CD14-positive monocyte (primary cell): ENCODE measurements at regions not wholly inside any gene's neighbourhood (a gene's known extent, or its start where the extent isn't known, plus 50 kb on each side); places are given as distances from the start of the nearest gene placed in this dataset.

Experiments
- DNase-seq, 3 donors: peaks; one replicate each; pipeline ENCODE4 v3.0.0-alpha.2; 2011 to 2022
- H2AFZ ChIP-seq: 2 replicates; pipeline ENCODE4 v1.6.0; 2012; ENCODE audit warnings: mild to moderate bottlenecking, low read depth, low read length, inconsistent platforms; ENCODE audit not compliant: insufficient read depth, poor library complexity, severe bottlenecking
- H3K27ac ChIP-seq, 2 donors: 1 replicate in 1 of 2; 2 replicates in 1 of 2; pipeline ENCODE4 v1.5.1; 2012 to 2013; ENCODE audit warnings: low read length in 2 of 2, control low read depth in 1 of 2, inconsistent platforms in 1 of 2, low read depth in 1 of 2, mild to moderate bottlenecking in 1 of 2
- H3K27me3 ChIP-seq, 2 donors: one replicate each; pipeline versions ENCODE4 v1.6.0 to v1.6.1; 2011 to 2013; ENCODE audit warnings: low read length in 2 of 2; ENCODE audit not compliant: control insufficient read depth in 2 of 2, insufficient read depth in 2 of 2
- H3K36me3 ChIP-seq, 2 donors: replicated peaks in 1 of 2; 1 replicate in 1 of 2; 2 replicates in 1 of 2; pipeline versions ENCODE4 v1.5.1 to v1.6.1; 2012 to 2013; ENCODE audit warnings: low read length in 2 of 2, control low read depth in 1 of 2, inconsistent platforms in 1 of 2, mild to moderate bottlenecking in 1 of 2; ENCODE audit not compliant: insufficient read depth in 2 of 2, control insufficient read depth in 1 of 2
- H3K4me1 ChIP-seq, 2 donors: 1 replicate in 1 of 2; 2 replicates in 1 of 2; pipeline versions ENCODE4 v1.5.1 to v1.6.1; 2012 to 2013; ENCODE audit warnings: low read length in 2 of 2, control low read depth in 1 of 2, inconsistent platforms in 1 of 2, mild to moderate bottlenecking in 1 of 2, moderate library complexity in 1 of 2; ENCODE audit not compliant: insufficient read depth in 2 of 2, control insufficient read depth in 1 of 2
- H3K4me2 ChIP-seq: replicated peaks from 2 replicates; pipeline ENCODE3; 2012; ENCODE audit warnings: low read length, moderate library complexity, mild to moderate bottlenecking; ENCODE audit not compliant: poor library complexity, severe bottlenecking; ENCODE audit errors: extremely low read depth
- H3K4me3 ChIP-seq, 3 experiments: fragments of 200-600 bp in 1 of 3; sonication (generic) in 1 of 3; replicated peaks in 1 of 3; 1 replicate in 2 of 3; 2 replicates in 1 of 3; pipeline ENCODE4 v1.5.1; 2011 to 2013; ENCODE audit warnings: low read length in 3 of 3, mild to moderate bottlenecking in 3 of 3, control low read depth in 2 of 3, low read depth in 2 of 3, inconsistent platforms in 1 of 3, moderate library complexity in 1 of 3
- H3K79me2 ChIP-seq: 2 replicates; pipeline ENCODE4 v1.6.0; 2012; ENCODE audit warnings: mild to moderate bottlenecking, control low read depth, inconsistent platforms, low read length, moderate library complexity; ENCODE audit not compliant: insufficient read depth
- H3K9ac ChIP-seq: 2 replicates; pipeline ENCODE4 v1.6.0; 2017; ENCODE audit warnings: low read length, mild to moderate bottlenecking; ENCODE audit not compliant: insufficient read depth, poor library complexity, severe bottlenecking
- H3K9me3 ChIP-seq, 2 donors: replicated peaks in 1 of 2; 1 replicate in 1 of 2; 2 replicates in 1 of 2; pipeline versions ENCODE4 v1.5.1 to v1.6.1; 2012 to 2013; ENCODE audit warnings: low read length in 2 of 2, control low read depth in 1 of 2; ENCODE audit not compliant: control insufficient read depth in 1 of 2, insufficient read depth in 1 of 2
- H4K20me1 ChIP-seq: 2 replicates; pipeline ENCODE4 v1.6.0; 2012; ENCODE audit warnings: mild to moderate bottlenecking, low read length, control low read depth, moderate library complexity; ENCODE audit not compliant: insufficient read depth
- H3K27ac Mint-ChIP-seq, 7 donors: one replicate each; pipeline ENCODE4 v1.8.0; 2020; ENCODE audit warnings: mild to moderate bottlenecking in 7 of 7, mixed read lengths in 7 of 7, moderate library complexity in 6 of 7, inconsistent platforms in 2 of 7
- H3K27me3 Mint-ChIP-seq, 3 donors: one replicate each; pipeline ENCODE4 v1.8.0; 2021 to 2022; ENCODE audit warnings: low read depth in 3 of 3, mild to moderate bottlenecking in 3 of 3, mixed read lengths in 3 of 3, moderate library complexity in 3 of 3, inconsistent platforms in 1 of 3
- H3K36me3 Mint-ChIP-seq, 2 donors: one replicate each; pipeline ENCODE4 v1.8.0; 2020; ENCODE audit warnings: mixed read lengths in 2 of 2, inconsistent platforms in 1 of 2, mild to moderate bottlenecking in 1 of 2
- H3K4me1 Mint-ChIP-seq: one replicate; pipeline ENCODE4 v1.8.0; 2020; ENCODE audit warnings: mild to moderate bottlenecking, mixed read lengths
- H3K4me3 Mint-ChIP-seq, 2 donors: one replicate each; pipeline ENCODE4 v1.8.0; 2020; ENCODE audit warnings: mild to moderate bottlenecking in 2 of 2, mixed read lengths in 2 of 2, moderate library complexity in 1 of 2
- H3K9me3 Mint-ChIP-seq, 7 donors: one replicate each; pipeline ENCODE4 v1.8.0; 2020 to 2022; ENCODE audit warnings: mixed read lengths in 7 of 7, mild to moderate bottlenecking in 6 of 7, moderate library complexity in 6 of 7, inconsistent platforms in 2 of 7
- CTCF ChIP-seq: fragments of 200-600 bp; IDR thresholded peaks from one replicate; pipeline ENCODE4 v1.8.0; 2022; ENCODE audit warnings: antibody characterized with exemption, mild to moderate bottlenecking
- WGBS: methylation state at CpG from one replicate; pipeline ENCODE4 v1.1.5; 2013; ENCODE audit warnings: missing lambda C conversion rate; ENCODE audit not compliant: insufficient coverage; 5-methylcytosine and 5-hydroxymethylcytosine counted together
- intact Hi-C, 2 donors: fragments of 100-400 bp; cut with micrococcal nuclease; formaldehyde crosslinking; loops; one replicate each; pipeline versions ENCODE4 v1.15.0 to v1.15.1; 2023

DNA sequence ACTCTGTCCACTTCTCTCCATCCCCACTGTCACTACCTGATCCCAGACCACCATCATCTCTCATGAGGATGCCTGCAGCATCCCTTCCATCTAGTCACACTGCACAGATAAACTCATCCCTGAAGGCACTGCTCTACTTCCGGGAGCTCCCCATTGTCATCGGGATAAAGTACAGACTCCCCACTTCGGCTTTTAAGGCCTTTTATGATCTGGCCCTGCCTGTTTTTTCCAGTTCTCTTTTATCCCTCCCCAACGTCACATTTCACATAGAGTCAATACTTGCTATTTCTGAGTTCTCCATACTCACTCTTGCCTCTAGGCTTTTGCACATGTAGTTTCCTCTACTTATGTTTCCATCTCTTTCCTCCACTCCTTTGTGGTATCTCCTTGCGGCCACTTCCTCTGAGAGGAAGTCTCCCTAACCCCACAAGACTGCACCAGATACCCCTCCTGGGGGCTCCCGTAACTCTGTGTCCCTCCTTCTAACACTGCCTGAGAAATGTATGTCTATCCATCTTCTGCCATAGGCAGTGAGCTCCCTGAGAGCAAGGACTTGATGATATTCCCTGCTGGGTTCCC lies 66.9 kb downstream of the COPRS start:
- Histone ChIP-seq H4K20me1 (no peaks in the 10 kb centered on the region), H3K27ac (no peak overlapping the region), H3K79me2 (no peaks in the 10 kb centered on the region), H2AFZ (no peak overlapping the region), H3K4me1 (no peaks in the 10 kb centered on the region), H3K27me3 (no peaks in the 10 kb centered on the region), H3K4me2 (no peak overlapping the region), H3K9ac (no peak overlapping the region), H3K4me3 (no peak overlapping the region), H3K9me3 (no peaks in the 10 kb centered on the region), H3K36me3 (no peaks in the 10 kb centered on the region)
- intact Hi-C loops = loop anchor here in 1 of 2 donors (10.0 kb wide), 1 partner anchor 157 kb away; no protein-coding TSS in a partner anchor
- DNase-seq = no peak
- H3K4me3 Mint-ChIP-seq = no peak overlapping the region
- H3K4me1 Mint-ChIP-seq = no peaks in the 10 kb centered on the region
- H3K27ac Mint-ChIP-seq = no peak overlapping the region
- WGBS = 49% methylated on average over 6 of the region's 6 CpGs
- H3K36me3 Mint-ChIP-seq = no peaks in the 10 kb centered on the region
- TF ChIP-seq CTCF = no peak
- peaks cover 0 to 5% (median 4%) of the 10 kb centered on the region in 3 donors for H3K27me3 Mint-ChIP-seq
- peaks cover 0 to 3% (median 0%) of the 10 kb centered on the region in 7 donors for H3K9me3 Mint-ChIP-seq

DNA sequence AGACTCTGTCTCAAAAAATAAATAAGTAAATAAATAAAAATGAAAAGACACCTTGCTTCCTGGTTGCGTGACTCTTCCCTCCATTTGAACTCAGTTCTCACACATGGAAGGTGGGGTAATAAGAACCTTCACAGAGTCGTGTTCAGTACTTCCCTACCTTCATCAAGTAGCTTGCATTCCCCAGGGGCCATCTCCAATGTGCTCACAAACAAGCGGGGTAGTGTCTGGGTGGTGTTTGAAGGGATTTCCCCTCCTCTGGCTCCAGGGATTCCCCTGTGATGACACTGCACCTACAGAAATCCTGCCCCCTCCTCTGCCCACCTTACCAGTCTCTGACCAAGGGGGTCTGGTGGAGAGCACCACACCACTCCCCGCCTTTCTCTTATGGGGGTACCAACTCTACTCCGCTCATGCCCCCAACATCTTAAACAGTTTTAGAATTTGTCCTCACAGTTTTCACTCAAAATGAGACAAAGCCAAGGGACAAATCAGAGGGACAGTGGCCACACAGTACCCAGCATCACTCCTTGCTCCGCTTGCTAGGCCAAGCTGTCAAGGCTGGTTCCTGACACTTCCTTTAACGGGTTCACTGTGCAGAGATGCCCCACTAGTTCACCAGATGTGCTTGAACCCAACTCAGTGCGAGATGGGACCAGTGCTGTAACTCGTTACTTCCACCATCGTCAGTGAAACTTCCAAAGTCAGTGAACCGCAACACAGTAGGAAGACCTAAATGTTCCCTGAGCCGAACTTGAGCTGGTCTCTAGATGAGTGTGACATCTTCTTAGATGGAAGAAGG lies 69.1 kb downstream of the COPRS start:
- Mint-ChIP-seq H3K36me3 (no peaks in the 10 kb centered on the region), H3K27ac (no peak overlapping the region), H3K4me1 (no peaks in the 10 kb centered on the region), H3K4me3 (no peak overlapping the region), H3K27me3 (peaks cover 0 to 5% (median 4%) of the 10 kb centered on the region in 3 donors), H3K9me3 (peaks cover 0 to 4% (median 0%) of the 10 kb centered on the region in 7 donors)
- Histone ChIP-seq H3K4me3 (no peak overlapping the region), H3K4me1 (no peaks in the 10 kb centered on the region), H4K20me1 (no peaks in the 10 kb centered on the region), H3K9me3 (no peaks in the 10 kb centered on the region), H3K79me2 (no peaks in the 10 kb centered on the region), H3K27me3 (no peaks in the 10 kb centered on the region), H3K9ac (no peak overlapping the region), H2AFZ (no peak overlapping the region), H3K27ac (no peak overlapping the region), H3K4me2 (no peak overlapping the region), H3K36me3 (no peaks in the 10 kb centered on the region)
- intact Hi-C loops = loop anchor here in 1 of 2 donors (10.0 kb wide), 1 partner anchor 155 kb away; no protein-coding TSS in a partner anchor
- WGBS = 97% methylated on average over 8 of the region's 12 CpGs
- no peak for DNase-seq
- TF ChIP-seq CTCF = no peak
